Inflammatory macrophage treated with lipopolysaccharide for 1 hour (primary cell): ENCODE measurements at regions not wholly inside any gene's neighbourhood (a gene's known extent, or its start where the extent isn't known, plus 50 kb on each side); places are given as distances from the start of the nearest gene placed in this dataset.
"Not testable (repeated sequence)": the region's sequence is repeated elsewhere in the genome, so short reads cannot be mapped to it uniquely, and the experiment has no call there.

Experiments
- DNase-seq, 2 donors: peaks; one replicate each; pipeline ENCODE4 v3.0.0-alpha.2; 2020 to 2022

DNA sequence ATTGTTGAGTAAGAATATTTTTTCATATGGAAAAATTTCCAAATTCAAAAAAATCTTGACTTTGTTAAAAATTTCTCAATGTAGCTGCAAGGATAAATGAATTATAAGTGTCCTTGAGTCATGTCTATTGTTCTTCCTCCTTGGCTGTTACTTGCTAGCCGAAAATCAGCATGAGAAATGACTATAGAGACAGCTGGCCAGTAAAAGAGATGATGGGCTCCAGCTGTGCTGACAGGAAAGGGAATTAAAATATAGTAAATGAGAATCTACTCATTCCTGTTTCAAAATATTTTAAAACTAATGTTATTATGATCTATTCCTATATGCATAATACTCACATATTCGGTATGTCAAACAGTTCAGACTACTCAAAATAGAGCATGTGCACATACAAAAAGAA lies 1292.6 kb downstream of the BRINP3 start:
- no peak for DNase-seq

DNA sequence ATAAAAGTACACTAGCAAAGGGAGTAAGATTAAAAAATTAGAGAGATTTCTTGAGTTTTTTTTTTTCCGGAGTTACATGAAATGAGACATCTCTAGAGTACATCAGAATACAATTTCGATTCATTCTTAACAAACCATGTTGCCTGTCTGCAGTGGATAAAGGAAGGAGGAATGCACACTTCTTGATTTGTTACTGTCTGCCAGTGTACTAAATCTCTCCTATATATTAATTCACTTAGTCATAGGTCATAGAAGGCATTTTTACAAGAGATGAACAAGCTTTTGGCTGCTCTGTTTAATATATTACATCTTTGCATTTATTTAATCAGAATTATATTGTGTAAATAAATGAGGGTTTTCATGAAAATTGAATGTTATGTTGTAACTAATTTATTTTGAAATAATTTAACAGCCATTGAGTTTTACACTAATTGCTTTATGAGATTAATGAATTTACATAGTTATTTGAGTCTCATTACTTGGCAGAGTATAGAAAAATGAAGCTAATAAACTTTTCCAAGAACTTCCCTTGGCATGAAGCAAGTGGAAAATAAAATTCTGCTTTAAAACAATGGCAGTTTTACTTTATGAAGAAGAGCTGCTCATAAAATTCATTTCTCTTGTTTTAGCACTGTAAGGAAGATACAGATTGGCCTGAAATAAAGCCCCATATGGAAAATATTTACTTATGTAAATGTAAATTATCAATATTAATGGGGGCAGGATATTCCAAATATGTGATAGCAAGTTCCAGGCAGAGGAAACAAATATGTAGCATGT lies 1284.7 kb downstream of the BRINP3 start:
- no peak for DNase-seq

DNA sequence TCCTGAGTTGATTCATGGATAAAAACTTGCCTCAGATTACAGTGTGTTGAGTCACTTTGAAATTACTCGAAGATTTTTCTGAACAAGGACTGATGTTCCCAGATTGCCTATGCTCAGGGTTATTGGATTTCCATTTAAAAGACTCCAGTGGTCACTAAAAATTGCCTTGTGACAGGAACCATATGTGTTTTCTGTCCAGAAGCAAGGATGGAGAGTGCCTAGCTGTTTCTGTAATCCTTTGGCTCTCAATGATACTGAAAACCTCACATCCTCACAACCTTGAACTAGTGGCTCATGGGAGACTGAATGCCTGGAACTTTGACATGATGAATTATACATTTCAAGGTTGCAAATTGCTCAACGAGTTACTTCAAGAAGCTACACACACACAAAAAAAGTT lies 1271.8 kb downstream of the BRINP3 start:
- no peak for DNase-seq

- DNase-seq, result no peak
Observed at GRCh38 chr1:189206617-189207016, 1271.0 kb downstream of the BRINP3 start.

- no peak for DNase-seq
Observed at GRCh38 chr1:189211742-189212141, 1265.9 kb downstream of the BRINP3 start.

- DNase-seq, result no peak
Observed at GRCh38 chr1:189212606-189213005, 1265.1 kb downstream of the BRINP3 start.

GRCh38 chr1:189216886-189217285 lies 1260.8 kb downstream of the BRINP3 start:
- no peak for DNase-seq

GRCh38 chr1:189217646-189218045 lies 1260.0 kb downstream of the BRINP3 start:
- no peak for DNase-seq

GRCh38 chr1:189220750-189221149 lies 1256.9 kb downstream of the BRINP3 start:
- no peak for DNase-seq

DNA sequence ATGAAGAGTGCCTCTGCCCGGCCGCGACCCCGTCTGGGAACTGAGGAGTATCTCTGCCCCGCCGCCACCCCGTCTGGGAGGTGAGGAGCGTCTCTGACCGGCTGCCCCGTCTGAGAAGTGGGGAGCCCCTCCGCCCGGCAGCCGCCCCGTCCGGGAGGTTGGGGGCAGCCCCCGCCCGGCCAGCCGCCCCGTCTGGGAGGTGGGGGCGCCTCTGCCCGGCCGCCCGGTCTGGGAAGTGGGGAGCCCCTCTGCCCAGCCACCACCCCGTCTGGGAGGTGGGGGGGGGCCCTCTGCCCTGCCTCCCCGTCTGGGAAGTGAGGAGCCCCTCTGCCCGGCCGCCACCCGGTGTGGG lies 1251.9 kb downstream of the BRINP3 start:
- not testable (repeated sequence) for DNase-seq

DNA sequence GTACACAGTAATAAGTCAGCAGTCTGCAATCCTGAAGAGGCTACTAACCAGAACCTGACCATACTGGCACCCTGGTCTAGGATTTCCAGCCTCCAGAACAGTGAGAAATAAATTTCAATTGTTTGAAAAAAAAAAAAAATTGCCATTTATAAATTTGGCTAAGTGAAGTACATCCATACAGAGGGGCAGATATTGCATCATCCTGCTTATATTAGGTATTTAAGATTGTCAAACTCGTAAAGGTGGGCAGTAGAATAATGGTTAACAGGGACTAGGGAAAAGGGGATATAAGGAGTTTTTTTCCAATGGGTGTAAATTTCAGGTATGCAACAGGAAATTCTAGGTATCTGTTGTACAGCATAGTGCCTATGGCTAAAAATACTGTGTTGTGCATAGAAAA lies 1250.9 kb downstream of the BRINP3 start:
- DNase-seq, result no peak

DNA sequence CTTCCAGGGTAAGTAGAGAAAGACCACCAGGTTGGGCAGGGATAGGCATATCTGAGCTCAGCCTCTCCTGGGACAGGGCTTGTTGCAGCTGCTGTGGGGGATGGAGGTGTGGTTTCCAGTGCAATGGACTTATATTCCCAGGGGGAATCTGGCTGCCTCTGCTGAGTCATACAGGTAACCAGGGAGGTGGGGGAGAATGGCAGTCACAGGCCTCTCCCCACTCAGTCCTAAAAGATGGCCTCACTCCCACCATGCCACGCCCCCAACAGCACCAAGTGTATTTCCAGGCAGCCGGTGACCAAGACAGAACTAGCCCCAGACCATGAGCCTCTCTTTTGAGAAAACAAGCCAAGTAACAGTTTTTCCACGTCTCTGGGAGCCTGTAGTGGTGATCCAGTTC lies 1240.7 kb downstream of the BRINP3 start:
- DNase-seq, result no peak

DNA sequence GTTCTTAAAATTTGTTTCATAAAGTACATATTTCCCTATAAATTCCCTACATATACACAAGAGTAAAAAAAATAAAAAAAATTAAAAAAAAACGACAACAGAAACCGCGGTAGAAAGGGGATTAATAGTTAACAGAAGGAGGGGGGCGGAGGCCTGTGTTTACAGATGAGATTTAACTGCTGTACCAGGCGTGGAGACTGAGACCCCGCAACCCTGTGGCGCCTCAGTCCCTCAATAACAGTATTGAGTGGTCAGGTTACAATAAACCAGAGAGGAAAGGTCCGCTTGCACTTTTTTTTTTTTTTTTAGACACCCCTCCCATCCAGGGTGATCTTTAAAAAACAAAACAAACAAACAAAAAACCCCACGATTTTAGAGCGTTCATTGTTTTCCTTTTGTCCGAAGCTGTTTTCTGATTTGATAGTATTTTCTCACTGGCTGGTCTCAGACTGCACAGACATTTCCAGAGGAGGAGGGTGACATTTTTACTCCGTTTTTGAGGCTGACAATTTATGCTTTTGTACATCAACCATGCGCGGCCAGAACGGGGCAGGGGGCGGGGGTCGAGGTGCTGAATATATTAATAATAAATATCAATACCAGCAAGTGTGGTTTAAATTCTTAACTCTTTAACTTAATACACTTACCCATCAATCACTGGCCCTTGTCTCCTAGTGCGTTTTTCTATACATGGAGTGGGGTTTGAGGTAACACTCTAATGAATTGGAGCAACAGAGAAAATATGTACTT lies 1223.9 kb downstream of the BRINP3 start:
- no peak for DNase-seq

DNA sequence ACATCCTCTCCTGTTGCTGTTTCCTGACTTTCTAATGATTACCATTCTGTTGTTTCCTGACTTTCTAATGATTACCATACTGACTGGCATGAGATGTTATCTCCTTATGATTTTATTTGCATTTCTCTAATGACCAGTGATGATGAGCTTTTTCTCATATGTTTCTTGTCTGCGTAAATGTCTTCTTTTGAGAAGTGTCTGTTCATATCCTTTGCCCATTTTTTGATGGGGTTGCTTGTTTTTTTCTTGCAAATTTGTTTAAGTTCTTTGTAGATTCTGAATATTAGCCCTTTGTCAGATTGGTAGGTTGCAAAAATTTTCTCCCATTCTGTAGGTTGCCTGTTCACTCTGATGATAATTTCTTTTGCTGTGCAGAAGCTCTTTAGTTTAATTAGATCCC lies 1216.5 kb downstream of the BRINP3 start:
- DNase-seq, result not testable (repeated sequence)

- DNase-seq, result no peak
Observed at GRCh38 chr1:189269011-189269410, 1208.7 kb downstream of the BRINP3 start.

DNA sequence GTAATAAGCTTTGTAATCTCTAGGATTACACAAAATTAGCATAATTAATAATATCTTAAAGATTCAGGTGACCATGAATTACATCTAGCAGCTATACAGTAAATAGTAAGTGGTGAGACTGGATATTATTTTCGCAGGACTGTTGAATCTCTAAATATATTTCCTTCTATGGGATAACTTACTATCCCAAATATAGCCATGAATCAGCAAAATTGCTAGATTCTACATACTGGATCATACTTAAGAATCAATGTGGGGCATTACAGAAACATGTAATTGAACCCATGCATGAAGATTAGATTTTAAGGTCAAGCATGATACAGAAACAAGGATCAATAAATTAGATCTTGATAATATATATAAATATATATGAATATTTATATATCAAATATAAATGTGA lies 1203.4 kb downstream of the BRINP3 start:
- DNase-seq, result no peak

DNA sequence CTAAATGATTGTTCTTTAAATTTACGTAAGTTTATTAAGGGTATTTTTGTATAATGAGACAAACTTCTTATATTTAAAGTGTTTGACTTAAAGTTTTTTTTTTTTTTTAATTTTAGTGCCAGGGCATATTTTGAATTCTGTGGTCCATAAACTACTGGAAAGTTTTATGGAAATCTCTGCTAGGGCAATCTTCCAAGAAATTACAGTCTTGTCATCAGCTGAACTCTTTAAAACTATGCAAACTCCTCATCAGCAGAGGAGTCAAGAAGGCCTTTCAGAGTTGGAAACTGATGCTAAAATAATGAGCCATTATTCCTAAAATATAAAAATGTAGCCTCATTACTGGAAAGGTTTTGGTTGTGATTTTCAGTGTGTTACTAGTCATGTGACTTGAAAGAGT lies 1201.9 kb downstream of the BRINP3 start:
- no peak for DNase-seq

GRCh38 chr1:189289346-189289745 lies 1188.3 kb downstream of the BRINP3 start:
- no peak for DNase-seq

GRCh38 chr1:189301235-189301634 lies 1176.4 kb downstream of the BRINP3 start:
- DNase-seq, result no peak

- no peak for DNase-seq
Observed at GRCh38 chr1:189305279-189305678, 1172.4 kb downstream of the BRINP3 start.

DNA sequence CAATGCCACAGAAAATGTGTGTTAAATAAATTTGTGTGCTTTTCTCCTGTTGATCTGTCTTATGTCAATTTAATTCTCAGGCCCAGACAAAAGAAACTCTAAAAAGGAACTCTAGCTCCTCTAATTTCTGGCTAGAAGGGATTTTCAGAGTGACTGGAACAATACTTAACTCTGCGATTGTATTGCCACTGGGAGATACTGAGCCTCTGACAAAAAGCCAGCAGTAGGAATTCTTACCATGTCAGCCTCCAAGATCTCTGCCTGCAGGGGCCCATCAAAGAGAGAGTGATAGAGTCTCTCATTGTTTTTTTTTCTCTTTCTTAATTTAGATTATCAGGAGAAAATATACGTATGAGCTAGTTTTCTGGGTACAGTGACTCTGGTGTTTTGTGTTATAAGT lies 1165.7 kb downstream of the BRINP3 start:
- no peak for DNase-seq

- DNase-seq, result no peak
Observed at GRCh38 chr1:189312499-189312898, 1165.2 kb downstream of the BRINP3 start.

DNA sequence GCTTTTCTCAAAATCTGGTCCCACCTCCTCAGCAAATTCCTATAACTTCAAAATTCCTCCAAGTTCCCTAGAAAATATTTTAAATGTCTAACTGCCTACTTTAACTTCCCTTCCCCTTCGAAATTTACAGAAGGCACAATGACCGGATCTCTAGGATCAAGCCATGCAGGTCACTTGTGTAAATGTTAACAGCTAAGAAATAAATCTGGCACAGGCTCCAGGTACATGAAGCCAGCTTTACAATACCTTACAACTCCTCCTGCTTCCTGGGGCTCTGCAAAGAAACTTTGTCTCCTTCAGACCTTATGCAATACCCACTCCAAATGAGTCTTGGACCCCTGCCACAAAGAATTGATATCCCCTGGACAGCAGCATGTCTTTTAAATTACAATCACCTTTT lies 1164.2 kb downstream of the BRINP3 start:
- DNase-seq, result no peak

DNA sequence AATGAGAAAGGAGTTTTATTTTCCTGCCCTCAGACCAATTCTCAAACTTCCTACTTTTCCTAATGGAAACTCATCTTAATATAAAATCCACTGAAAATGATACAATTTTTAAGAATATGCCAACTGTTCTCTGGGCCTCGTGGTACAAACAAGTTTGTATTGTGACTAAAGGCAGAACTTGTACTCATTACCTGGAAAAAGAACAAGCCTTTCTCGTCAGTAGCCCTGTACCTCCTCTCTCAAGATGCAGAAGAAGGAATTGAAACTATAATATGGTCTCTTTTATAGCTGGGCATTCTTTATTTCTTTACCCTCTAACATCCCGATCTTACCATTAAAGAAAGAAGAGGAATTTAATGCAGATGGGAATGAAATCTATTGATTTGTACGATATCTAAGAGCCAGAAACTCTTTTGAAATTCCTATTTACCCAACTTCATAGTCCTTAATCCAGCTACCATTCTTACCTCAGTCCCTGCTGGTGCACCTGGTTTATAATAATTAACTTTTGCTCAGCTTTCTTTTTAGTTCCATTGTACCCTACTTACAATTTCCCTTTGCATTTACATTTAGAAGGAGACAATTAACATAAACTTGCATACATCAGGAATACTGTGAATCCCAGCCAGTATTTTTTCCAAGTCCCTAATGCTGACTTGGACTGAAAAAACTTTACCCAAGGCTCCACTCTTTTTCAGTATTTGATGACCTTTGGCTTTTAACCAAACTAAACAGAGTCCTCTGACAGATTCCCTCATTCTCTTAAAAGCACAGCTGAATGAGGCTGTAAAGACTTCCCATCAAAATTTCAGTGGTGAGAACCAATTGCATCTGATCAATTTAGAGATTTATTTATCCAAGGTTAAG lies 1162.4 kb downstream of the BRINP3 start:
- no peak for DNase-seq
